GM21786 (cell line): ENCODE measurements at regions not wholly inside any gene's neighbourhood (a gene's known extent, or its start where the extent isn't known, plus 50 kb on each side); places are given as distances from the start of the nearest gene placed in this dataset.

Source experiments
- ATAC-seq: cut with Tn5 transposase; IDR thresholded peaks from one replicate; pipeline ENCODE4 v1.9.1; 2021; ENCODE audit not compliant: unreplicated experiment

- no peak for ATAC-seq
Measured at GRCh38 chr11:116601814-116602636, 170.8 kb downstream of the BUD13 start.

DNA sequence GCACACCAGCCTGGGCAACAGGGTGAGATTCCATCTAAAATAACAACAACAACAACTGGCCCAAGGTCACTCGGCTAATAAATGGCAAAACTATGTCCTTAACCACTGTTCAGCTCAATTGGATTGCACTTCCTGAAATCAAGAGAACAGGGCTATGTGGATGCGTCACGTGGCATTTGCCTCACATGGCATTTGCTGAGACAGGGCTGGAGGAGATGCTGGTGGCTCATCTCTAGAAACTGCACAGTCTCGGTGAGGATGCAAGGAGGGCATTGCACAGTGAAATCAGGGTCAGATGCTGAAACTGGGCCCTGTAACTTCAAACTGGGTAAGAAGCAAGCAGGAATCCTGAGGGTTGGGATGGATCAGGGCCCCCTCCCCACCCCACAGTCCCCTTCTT is 171.9 kb downstream of the BUD13 start:
- no peak for ATAC-seq

DNA sequence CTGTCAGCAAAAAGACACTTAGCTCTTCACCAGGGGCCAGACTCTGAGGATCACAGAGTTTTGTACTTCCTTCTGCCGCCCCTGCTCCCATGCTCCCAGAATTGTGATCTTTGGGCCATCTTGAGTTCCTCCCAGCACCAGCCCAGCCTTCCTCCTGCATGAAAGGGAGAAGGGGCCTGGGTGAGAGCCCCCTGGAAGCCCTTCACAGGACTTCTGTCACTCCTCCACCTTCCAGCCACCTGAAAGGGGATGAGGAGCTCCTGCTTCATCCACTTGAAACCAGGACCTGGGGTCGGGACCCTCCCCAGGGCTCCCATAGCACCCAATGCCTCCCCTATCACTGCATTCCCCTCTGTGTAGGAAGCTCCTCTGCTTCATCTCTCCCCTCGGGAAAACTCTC is 174.2 kb downstream of the BUD13 start:
- ATAC-seq: no peak

GRCh38 chr11:116598036-116598435 is 174.8 kb downstream of the BUD13 start:
- no peak for ATAC-seq

DNA sequence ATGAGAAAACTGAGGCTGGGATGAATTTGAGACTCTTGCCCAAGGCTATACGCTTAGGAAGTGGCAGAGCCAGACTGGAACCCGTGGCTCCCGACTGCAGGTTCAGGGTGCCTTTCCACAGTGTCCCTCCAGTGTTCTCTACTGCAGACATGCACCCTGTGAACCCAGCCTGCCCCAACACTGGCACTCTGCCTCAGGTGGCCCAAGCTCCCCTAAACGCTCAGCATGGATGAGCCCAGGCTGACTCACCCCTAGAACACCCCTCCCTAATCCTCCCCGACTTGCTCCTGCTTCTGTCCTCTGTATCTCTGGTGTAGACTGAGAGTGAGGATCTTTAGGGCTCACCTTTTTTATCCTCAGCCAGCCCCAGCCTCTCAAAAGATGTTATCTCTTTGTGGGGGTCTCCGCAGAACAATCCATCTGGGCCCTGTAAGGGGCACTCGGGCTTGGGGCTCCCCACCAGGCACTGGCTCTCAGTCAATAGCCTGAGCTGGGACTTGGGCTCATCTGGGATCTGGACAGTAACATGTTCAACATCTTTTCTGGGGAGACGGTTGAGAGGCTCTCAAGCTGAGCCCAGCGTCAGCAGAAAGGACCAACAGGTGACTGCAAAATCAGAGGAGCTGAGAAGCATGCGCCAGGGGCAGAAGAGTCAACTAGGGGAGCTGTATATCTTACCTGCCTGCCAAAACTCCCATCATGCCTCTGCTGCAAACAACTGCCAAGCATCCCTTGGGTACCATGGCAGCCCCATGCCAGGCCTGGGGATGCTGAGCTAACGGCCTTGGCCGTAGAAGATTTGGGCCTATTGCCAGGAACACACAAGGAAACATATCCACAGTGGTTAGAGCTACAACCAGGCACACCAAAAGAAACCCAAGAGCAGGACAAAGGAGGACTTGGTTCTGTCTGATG is 176.2 kb downstream of the BUD13 start:
- no peak for ATAC-seq

DNA sequence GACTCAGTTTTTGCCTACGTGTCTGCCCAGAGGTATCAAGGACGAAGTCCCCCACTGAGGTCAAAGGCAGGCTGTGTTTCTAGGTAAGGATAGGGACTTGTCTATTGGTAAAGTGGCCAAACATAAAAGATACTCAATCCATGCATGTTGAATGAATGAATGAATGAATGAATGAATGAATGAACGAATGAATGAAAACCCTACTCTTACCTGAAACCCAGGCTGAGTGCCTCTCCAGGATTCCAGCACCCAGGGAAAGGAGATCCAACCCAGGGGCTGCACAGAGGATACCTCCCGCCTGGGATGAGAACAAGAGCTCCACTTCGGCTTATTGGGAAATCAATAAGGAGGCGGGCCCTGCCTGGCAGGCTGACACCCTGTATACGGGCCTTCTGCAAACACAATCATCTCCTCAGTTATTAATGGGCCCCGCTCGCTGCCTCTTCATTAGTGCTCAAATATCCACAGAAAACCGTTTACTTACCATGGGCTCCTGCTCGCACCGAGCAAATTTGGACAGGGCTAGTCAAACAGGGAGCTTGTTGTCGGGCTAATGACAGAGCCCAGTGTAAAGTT is 177.4 kb downstream of the BUD13 start:
- no peak for ATAC-seq

- ATAC-seq: no peak
Measured at GRCh38 chr11:116590844-116591570, 181.8 kb downstream of the BUD13 start.

DNA sequence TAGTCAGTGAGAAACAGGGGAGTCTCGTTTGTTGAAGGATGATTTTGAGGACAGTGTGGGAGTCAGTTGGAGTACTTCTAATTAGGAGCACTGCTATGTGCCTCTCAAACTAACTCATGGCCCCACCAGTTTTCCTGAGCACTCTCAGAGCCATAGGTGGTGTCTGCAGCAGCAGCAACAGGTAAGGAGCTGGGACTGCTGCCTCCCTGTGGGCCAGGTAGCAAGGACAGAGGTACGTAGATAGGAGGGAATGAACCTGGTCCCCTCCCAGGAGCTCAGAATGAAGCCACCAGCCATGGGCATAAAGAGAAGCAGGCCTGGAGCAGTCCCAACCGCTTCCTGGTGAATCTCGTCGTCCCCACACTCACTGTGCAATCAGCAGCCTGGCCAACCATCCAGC is 183.4 kb downstream of the BUD13 start:
- ATAC-seq: no peak

DNA sequence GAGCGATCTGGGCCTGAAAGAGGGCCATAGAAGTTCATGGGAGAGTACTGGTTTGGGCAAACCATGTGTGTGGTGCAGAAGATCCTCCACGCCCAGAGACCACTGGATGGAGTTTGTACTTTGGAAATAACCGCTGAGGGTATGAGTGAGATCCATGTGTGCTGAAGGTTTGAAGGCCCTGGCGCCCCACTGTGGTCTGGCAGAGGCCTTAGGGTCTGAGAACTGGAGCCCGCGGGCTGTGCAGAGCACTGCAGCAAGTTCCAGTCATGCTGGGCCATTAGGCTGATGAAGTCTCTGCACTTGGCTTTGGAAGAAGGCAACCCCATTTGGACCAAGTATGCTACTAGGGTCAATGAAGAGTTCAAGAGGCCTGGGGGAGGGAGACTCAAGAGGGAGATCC is 186.4 kb downstream of the BUD13 start:
- ATAC-seq: no peak

DNA sequence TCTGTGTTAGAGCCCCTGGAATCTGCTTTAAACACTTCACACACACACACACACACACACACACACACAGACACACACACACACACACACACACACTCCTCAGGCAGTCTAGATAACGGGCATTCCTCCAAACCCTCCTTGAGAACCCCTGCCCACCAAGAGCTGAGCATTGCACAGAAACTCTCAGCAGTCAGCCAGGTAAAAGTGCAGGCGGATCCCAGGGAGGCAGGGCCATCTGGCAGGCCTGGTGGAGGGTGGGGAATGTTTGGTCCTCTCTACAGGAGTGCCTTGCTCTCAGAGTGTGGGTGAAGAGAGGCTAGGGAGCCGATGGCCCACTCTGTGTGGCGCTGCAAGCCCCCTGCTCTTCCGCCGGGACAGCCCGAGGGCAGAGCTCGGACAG is 190.2 kb downstream of the BUD13 start:
- ATAC-seq: no peak

DNA sequence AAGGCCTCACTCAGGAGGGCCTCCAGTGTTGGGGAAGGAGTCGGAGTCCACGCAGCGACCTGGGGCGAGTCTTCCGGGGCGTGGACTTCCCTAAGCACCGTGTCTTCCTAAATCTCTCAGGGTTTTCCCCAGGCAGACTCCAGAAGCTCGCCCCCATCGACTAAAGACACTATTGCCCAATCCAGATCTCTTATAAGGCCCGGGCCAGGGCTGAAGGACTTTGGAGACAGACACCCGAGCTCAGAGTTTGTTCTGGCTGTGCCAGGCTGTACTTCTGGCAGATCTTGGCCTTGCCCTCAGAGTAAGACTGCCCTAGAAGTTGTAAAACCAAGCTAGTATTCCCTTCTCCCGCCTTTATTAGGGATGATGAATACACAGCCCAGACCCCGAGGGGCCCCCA is 191.4 kb downstream of the BUD13 start:
- no peak for ATAC-seq

- no peak for ATAC-seq
Measured at GRCh38 chr11:116580799-116581198, 192.0 kb downstream of the BUD13 start.

DNA sequence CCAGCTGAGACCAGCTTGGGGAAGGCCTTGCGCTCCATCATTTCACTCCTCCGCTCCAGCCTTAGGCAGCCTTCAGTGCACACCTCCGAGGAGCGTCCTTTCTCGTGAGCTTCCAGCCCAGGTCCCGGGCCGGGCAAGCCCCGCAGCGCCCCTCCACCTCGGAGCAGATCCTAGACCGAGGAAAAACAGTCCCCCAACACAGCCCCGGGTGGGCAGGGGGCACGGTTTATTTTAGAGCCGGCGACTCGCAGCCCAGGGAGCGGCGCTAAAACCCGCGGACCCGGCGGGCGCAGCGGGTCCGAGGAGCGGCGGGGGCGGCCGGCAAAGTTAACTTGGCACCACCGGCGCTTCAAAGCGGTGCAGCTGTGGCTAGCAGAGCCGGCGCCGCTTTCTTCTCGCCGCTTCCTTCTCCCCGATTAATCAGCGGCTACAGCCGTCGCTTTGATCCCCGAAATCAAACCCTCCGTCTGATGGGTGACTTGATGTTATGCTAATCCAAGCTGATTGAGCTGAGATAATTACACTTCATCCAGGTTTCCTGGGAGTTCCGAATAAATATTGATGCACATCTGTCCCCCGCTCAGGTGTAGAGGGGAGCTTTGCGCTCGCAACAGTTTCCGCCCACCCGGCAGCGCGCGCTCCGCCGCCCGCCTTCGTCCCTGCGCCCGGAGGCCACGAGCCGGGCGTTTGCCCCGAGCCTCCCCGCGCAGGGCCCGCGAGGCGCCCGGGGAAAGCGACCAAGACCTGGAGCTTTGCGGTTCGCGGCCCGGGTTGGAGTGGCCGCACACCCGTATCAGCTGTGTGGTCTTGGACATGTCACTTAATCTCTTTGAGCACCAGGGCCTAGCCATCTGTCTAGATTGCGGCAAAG is 192.7 kb downstream of the BUD13 start:
- no peak for ATAC-seq

DNA sequence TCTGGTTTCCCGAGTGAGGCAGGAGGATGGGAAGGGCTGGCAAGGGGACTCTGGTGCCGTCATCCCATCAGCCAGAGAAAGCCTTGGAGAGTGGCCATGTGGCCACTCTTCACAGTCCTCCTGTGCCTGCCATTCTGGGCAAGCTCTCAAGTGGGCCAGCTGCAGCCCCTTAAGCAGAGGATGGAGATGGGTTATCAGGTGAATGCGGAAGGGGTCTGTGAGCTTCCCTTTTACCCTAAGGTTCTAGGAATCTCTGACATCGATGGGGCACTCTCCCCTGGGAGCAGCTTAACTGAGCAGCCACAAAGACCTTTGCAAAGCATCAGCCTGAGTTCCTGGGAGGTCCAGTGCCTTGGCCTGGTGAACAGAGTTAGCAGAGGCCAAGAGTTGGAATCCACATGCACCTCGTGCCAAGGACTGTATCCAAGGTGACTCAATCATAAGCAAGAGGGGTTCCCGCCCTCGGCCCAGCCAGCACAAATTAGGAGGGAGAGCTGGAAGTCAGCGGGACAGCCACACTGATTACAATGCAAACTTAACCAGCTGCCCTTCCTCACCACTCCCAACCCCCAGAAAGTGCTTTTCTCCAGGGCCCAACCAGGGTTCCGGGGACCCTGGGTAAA is 193.6 kb downstream of the BUD13 start:
- no peak for ATAC-seq

DNA sequence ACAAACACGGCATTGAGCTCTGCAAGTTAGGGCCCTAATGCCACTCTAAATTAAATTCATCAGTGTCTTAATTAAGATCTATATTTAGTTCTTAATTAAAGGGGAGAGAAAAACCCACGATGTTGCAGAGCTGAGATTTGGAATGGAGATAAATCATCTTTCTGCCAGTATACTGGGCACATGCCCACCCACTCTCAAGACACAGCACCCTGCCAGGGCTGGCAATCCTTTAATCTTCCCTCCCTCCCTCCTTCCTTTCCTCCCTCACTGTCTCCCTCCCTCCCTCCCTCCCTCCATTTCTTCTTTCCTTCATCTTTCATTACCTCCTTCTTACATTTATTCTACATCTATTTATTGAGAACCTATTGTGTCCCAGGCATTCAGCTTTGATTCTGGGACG is 194.8 kb downstream of the BUD13 start:
- ATAC-seq: no peak

- ATAC-seq: no peak
Measured at GRCh38 chr11:116577273-116577672, 195.5 kb downstream of the BUD13 start.

DNA sequence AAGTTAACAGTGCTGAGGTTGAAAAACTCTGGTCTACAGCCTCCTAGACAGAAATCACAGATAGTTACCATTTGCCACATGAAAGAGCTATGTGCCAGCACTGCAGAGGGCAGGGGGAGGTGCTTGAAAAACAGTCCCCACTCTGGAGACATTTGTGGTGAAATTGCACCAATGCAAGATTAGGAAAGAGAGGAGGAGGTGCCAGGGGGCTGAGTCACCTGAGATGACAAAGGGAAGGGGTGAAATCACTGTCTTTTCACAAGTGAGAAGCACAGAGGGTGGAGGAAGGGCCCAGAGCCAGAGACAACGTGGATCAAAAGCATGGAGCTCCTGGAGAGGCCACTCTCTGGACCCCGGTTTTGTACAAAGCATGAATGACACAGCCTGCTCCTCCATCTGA is 196.3 kb downstream of the BUD13 start:
- ATAC-seq: no peak

GRCh38 chr11:116567721-116568242 is 205.0 kb downstream of the BUD13 start:
- no peak for ATAC-seq

DNA sequence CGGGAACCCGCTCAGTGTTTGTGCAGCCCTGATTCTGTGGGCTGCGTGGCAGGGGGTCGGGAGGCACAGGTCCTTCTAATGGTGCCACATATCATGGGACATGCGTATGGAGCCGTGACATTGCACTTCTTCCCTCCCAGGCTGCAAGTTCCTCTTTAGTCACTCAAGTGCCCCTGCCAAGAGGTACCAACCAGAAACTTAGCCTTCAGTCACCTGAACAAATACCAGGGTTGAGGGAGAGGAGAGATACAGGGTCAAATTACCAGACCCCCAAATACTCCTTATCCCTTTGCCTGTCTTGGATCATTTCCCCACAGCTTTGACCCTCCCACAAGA is 209.1 kb downstream of the BUD13 start:
- ATAC-seq: no peak
